Hepatocyte (in vitro differentiated cells): ENCODE measurements at regions not wholly inside any gene's neighbourhood (a gene's known extent, or its start where the extent isn't known, plus 50 kb on each side); places are given as distances from the start of the nearest gene placed in this dataset.

Experiments
- CTCF ChIP-seq: fragments of 200-600 bp; sonication (generic); IDR thresholded peaks from 2 replicates; pipeline ENCODE4 v1.5.1; 2016; ENCODE audit warnings: antibody characterized with exemption, mild to moderate bottlenecking; ENCODE audit not compliant: poor library complexity
- EZH2 ChIP-seq: fragments of 200-600 bp; sonication (generic); IDR thresholded peaks from 2 replicates; pipeline ENCODE4 v1.6.1; 2016; ENCODE audit warnings: antibody characterized with exemption, mild to moderate bottlenecking, borderline replicate concordance

GRCh38 chr1:226808501-226808900, 61.9 kb upstream of the PSEN2 start:
- TF ChIP-seq CTCF (no peak), EZH2 (no peak)
